IMR-90 (cell line): ENCODE measurements at regions not wholly inside any gene's neighbourhood (a gene's known extent, or its start where the extent isn't known, plus 50 kb on each side); places are given as distances from the start of the nearest gene placed in this dataset.
"Not testable (repeated sequence)": the region's sequence is repeated elsewhere in the genome, so short reads cannot be mapped to it uniquely, and the experiment has no call there.

Experiments
- ATAC-seq: fragments of 200-7000 bp; cut with Tn5 transposase; 2 replicates; pipeline ENCODE4 v1.9.1; 2020; ENCODE audit warnings: low read depth, mild to moderate bottlenecking, moderate library complexity
- BruUV-seq: library from RNA; stranded (reverse); fragments of 400-500 nt; replicated peaks from 2 replicates; lab custom pipeline; 2021; lab: Mats Ljungman, UMichigan
- CTCF ChIA-PET: fragments of 300-600 bp; formaldehyde crosslinking; extraction: SDS; loops from one replicate; lab custom pipeline; 2021; ENCODE audit warnings: antibody characterized with exemption; lab: Yijun Ruan, JAX
- POLR2A ChIA-PET: fragments of 300-600 bp; sonication (Branson Sonifier 250); formaldehyde crosslinking; loops from one replicate; lab custom pipeline; 2022; ENCODE audit warnings: antibody characterized with exemption; ENCODE audit not compliant: unreplicated experiment; lab: Charles Lee
- DNase-seq: peaks from one replicate; pipeline ENCODE4 v3.0.0; 2013
- H2AFZ ChIP-seq: replicated peaks from 2 replicates; pipeline ENCODE3; 2013; ENCODE audit warnings: low read length, mild to moderate bottlenecking; ENCODE audit not compliant: poor library complexity
- H2AK5ac ChIP-seq: 2 replicates; pipeline ENCODE4 v1.6.1; 2013; ENCODE audit warnings: low read depth, low read length, inconsistent platforms
- H2AK9ac ChIP-seq: replicated peaks from 2 replicates; pipeline ENCODE3; 2013; ENCODE audit warnings: mild to moderate bottlenecking, low read depth, low read length, moderate library complexity; ENCODE audit not compliant: poor library complexity
- H2BK120ac ChIP-seq: 2 replicates; pipeline ENCODE4 v1.6.1; 2013; ENCODE audit warnings: low read depth, low read length, inconsistent platforms
- H2BK15ac ChIP-seq: 3 replicates; pipeline ENCODE4 v1.6.1; 2013; ENCODE audit warnings: low read depth, low read length, inconsistent platforms
- H2BK20ac ChIP-seq: 2 replicates; pipeline ENCODE4 v1.6.1; 2013; ENCODE audit warnings: low read depth, mild to moderate bottlenecking, inconsistent platforms, low read length, moderate library complexity
- H2BK5ac ChIP-seq: 2 replicates; pipeline ENCODE4 v1.6.1; 2013; ENCODE audit warnings: mild to moderate bottlenecking, low read depth, low read length, inconsistent platforms; ENCODE audit not compliant: poor library complexity, severe bottlenecking
- H3K14ac ChIP-seq: replicated peaks from 2 replicates; pipeline ENCODE4 v1.6.1; 2013; ENCODE audit warnings: low read depth, low read length, inconsistent platforms
- H3K18ac ChIP-seq: 2 replicates; pipeline ENCODE4 v1.6.1; 2013; ENCODE audit warnings: low read depth, low read length, control low read depth
- H3K23ac ChIP-seq: 2 replicates; pipeline ENCODE4 v1.6.1; 2013; ENCODE audit warnings: low read depth, low read length, inconsistent platforms
- H3K27ac ChIP-seq: 2 replicates; pipeline ENCODE4 v1.5.1; 2013; ENCODE audit warnings: mild to moderate bottlenecking, control low read depth, low read length; ENCODE audit not compliant: insufficient read depth
- H3K27me3 ChIP-seq: 2 replicates; pipeline ENCODE4 v1.6.1; 2013; ENCODE audit warnings: low read length; ENCODE audit not compliant: control insufficient read depth, insufficient read depth
- H3K36me3 ChIP-seq: 2 replicates; pipeline ENCODE4 v1.6.1; 2013; ENCODE audit warnings: low read length, mixed read lengths; ENCODE audit not compliant: control insufficient read depth, insufficient read depth
- H3K4ac ChIP-seq: 2 replicates; pipeline ENCODE4 v1.6.1; 2013; ENCODE audit warnings: low read depth, low read length, inconsistent platforms
- H3K4me1 ChIP-seq: 2 replicates; pipeline ENCODE4 v1.6.1; 2013; ENCODE audit warnings: low read length, mixed read lengths; ENCODE audit not compliant: control insufficient read depth, insufficient read depth
- H3K4me2 ChIP-seq: 2 replicates; pipeline ENCODE4 v1.6.1; 2013; ENCODE audit warnings: low read depth, mild to moderate bottlenecking, control low read depth, low read length, moderate library complexity
- H3K4me3 ChIP-seq: 2 replicates; pipeline ENCODE4 v1.5.1; 2013; ENCODE audit warnings: low read depth, mild to moderate bottlenecking, control low read depth, low read length, moderate library complexity; ENCODE audit not compliant: insufficient read depth
- H3K56ac ChIP-seq: 2 replicates; pipeline ENCODE4 v1.6.1; 2013; ENCODE audit warnings: low read length, inconsistent platforms; ENCODE audit not compliant: insufficient read depth; ENCODE audit errors: extremely low read depth
- H3K79me1 ChIP-seq, 2 experiments: 2 replicates each; pipeline ENCODE4 v1.6.1; 2013; ENCODE audit warnings: low read length in 2 of 2, inconsistent platforms in 1 of 2, low read depth in 1 of 2
- H3K9ac ChIP-seq: 2 replicates; pipeline ENCODE4 v1.6.1; 2013; ENCODE audit warnings: low read depth, low read length, control low read depth
- H3K9me1 ChIP-seq: 2 replicates; pipeline ENCODE4 v1.6.1; 2013; ENCODE audit warnings: low read length, inconsistent platforms; ENCODE audit not compliant: insufficient read depth
- H3K9me3 ChIP-seq: 2 replicates; pipeline ENCODE4 v1.6.1; 2013; ENCODE audit warnings: low read length; ENCODE audit not compliant: control insufficient read depth, insufficient read depth
- H4K20me1 ChIP-seq: 2 replicates; pipeline ENCODE4 v1.6.1; 2013; ENCODE audit warnings: low read length, inconsistent platforms; ENCODE audit not compliant: insufficient read depth
- H4K5ac ChIP-seq: 2 replicates; pipeline ENCODE4 v1.6.1; 2013; ENCODE audit warnings: mild to moderate bottlenecking, low read depth, low read length, control low read depth
- H4K8ac ChIP-seq, 2 experiments: 2 replicates each; pipeline ENCODE4 v1.6.1; 2013; ENCODE audit warnings: low read depth in 2 of 2, low read length in 2 of 2, control low read depth in 1 of 2, inconsistent platforms in 1 of 2
- H4K91ac ChIP-seq: 2 replicates; pipeline ENCODE4 v1.6.1; 2013; ENCODE audit warnings: low read depth, low read length, inconsistent platforms; ENCODE audit not compliant: insufficient read depth
- WGBS, 2 experiments: methylation state at CpG; one replicate each; pipeline versions ENCODE4 v1.1.5 to v1.1.7; 2013; ENCODE audit warnings: missing lambda C conversion rate in 2 of 2; ENCODE audit not compliant: insufficient read length in 1 of 2; ENCODE audit errors: extremely low coverage in 2 of 2; 5-methylcytosine and 5-hydroxymethylcytosine counted together
- dilution Hi-C: fragments of 300-500 bp; cut with HindIII; formaldehyde crosslinking; loops from one replicate; pipeline ENCODE4 v1.14.3; 2018; ENCODE audit warnings: low sequenced_read_pairs; ENCODE audit not compliant: unreplicated experiment
- in situ Hi-C: fragments of 300-500 bp; cut with MboI; formaldehyde crosslinking; loops from 3 replicates; pipeline ENCODE4 v1.14.3; 2019; ENCODE audit warnings: low sequenced_read_pairs, inconsistent platforms, mixed read lengths
- intact Hi-C: fragments of 100-400 bp; cut with micrococcal nuclease; formaldehyde crosslinking; loops from 2 replicates; pipeline ENCODE4 v1.10.0; 2022

DNA sequence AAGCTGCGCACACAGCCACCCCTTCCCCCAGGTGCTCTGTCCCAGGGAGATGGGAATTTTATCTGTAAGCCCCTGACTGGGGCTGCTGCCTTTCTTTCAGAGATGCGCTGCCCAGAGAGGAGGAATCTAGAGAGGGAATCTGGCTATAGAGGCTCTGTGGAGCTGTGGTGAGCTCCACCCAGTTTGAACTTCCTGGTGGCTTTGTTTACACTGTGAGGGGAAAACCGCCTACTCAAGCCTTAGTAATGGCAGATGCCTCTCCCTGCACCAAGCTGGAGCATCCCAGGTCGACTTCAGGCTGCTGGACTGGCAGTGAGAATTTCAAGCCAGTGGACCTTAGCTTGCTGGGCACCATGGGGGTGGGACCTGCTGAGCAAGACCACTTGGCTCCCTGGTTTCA is 235.2 kb upstream of the GLRA1 start:
- H3K27me3 ChIP-seq, H3K14ac ChIP-seq, H3K4me3 ChIP-seq, dilution Hi-C loops, CTCF ChIA-PET, in situ Hi-C loops, H3K9me3 ChIP-seq, H2BK5ac ChIP-seq, H3K4me2 ChIP-seq, H3K56ac ChIP-seq, H2AK5ac ChIP-seq, H3K36me3 ChIP-seq, H3K18ac ChIP-seq, DNase-seq, H3K79me1 ChIP-seq, H2BK20ac ChIP-seq, H3K27ac ChIP-seq, H4K5ac ChIP-seq, H2AK9ac ChIP-seq, intact Hi-C loops, H2BK15ac ChIP-seq, H3K23ac ChIP-seq, H4K91ac ChIP-seq, POLR2A ChIA-PET, H3K9ac ChIP-seq, H4K8ac ChIP-seq, H3K4me1 ChIP-seq, BruUV-seq, H3K4ac ChIP-seq, ATAC-seq, H2AFZ ChIP-seq, H3K9me1 ChIP-seq, H4K20me1 ChIP-seq, H2BK120ac ChIP-seq: not testable (repeated sequence)
- WGBS, 2 experiments, result no CpG with 5 or more reads among the region's 4 CpGs

- H4K20me1 ChIP-seq, H2BK5ac ChIP-seq, H2AFZ ChIP-seq, H3K56ac ChIP-seq, H3K9me3 ChIP-seq, H2AK5ac ChIP-seq, H2BK20ac ChIP-seq, in situ Hi-C loops, H3K9me1 ChIP-seq, H3K4ac ChIP-seq, intact Hi-C loops, dilution Hi-C loops, H2BK15ac ChIP-seq, H3K4me3 ChIP-seq, DNase-seq, H4K5ac ChIP-seq, H4K8ac ChIP-seq, H3K23ac ChIP-seq, H3K4me1 ChIP-seq, H3K27ac ChIP-seq, H2BK120ac ChIP-seq, BruUV-seq, H2AK9ac ChIP-seq, H3K27me3 ChIP-seq, H4K91ac ChIP-seq, ATAC-seq, CTCF ChIA-PET, POLR2A ChIA-PET, H3K14ac ChIP-seq, H3K79me1 ChIP-seq, H3K9ac ChIP-seq, H3K36me3 ChIP-seq, H3K18ac ChIP-seq, H3K4me2 ChIP-seq: not testable (repeated sequence)
- WGBS, 2 experiments, result 71% methylated on average over 1 of the region's 2 CpGs; no CpG with 5 or more reads in 1 of the 2 experiments
Measured at GRCh38 chr5:152154452-152154851, 229.8 kb upstream of the GLRA1 start.
